AG09309 (cell line): ENCODE measurements at regions not wholly inside any gene's neighbourhood (a gene's known extent, or its start where the extent isn't known, plus 50 kb on each side); places are given as distances from the start of the nearest gene placed in this dataset.

Experiments used
- DNase-seq: peaks from one replicate; pipeline ENCODE4 v3.0.0-alpha.2; 2010; ENCODE audit warnings: low read depth
- H3K4me3 ChIP-seq: 2 replicates; pipeline ENCODE4 v1.5.1; 2011; ENCODE audit warnings: mild to moderate bottlenecking, low read depth, low read length, moderate library complexity; ENCODE audit not compliant: control insufficient read depth
- TF ChIP-seq, protein P1 (sequence below): IDR thresholded peaks from 2 replicates; pipeline ENCODE4 v1.5.1; 2011; ENCODE audit warnings: mild to moderate bottlenecking, low read depth, low read length, inconsistent platforms; ENCODE audit not compliant: insufficient read depth, control insufficient read depth; ENCODE audit errors: missing control alignments

DNA sequence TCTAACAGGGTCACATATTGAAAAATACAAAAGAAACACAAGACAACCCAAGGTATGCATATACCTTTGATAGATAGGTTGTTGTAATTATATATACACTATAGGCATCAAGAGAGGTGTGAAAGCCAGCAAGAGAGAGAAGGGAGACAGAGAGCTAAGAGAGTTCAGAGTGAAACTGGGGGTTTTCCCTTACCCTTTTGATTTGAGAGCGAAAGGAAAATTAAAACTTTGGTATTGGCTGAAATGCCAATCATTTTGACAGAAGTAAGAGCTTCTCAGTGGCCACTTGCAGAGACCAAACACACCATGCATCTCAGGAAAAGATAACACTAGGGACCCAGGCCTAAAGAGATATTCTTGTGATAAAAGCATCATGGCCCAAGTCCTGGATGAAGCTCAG lies 183.6 kb downstream of the SHOX2 start:
- no peak for DNase-seq
- H3K4me3 ChIP-seq, result no peak overlapping the region
- TF ChIP-seq, protein P1, sequence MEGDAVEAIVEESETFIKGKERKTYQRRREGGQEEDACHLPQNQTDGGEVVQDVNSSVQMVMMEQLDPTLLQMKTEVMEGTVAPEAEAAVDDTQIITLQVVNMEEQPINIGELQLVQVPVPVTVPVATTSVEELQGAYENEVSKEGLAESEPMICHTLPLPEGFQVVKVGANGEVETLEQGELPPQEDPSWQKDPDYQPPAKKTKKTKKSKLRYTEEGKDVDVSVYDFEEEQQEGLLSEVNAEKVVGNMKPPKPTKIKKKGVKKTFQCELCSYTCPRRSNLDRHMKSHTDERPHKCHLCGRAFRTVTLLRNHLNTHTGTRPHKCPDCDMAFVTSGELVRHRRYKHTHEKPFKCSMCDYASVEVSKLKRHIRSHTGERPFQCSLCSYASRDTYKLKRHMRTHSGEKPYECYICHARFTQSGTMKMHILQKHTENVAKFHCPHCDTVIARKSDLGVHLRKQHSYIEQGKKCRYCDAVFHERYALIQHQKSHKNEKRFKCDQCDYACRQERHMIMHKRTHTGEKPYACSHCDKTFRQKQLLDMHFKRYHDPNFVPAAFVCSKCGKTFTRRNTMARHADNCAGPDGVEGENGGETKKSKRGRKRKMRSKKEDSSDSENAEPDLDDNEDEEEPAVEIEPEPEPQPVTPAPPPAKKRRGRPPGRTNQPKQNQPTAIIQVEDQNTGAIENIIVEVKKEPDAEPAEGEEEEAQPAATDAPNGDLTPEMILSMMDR, result no peak

DNA sequence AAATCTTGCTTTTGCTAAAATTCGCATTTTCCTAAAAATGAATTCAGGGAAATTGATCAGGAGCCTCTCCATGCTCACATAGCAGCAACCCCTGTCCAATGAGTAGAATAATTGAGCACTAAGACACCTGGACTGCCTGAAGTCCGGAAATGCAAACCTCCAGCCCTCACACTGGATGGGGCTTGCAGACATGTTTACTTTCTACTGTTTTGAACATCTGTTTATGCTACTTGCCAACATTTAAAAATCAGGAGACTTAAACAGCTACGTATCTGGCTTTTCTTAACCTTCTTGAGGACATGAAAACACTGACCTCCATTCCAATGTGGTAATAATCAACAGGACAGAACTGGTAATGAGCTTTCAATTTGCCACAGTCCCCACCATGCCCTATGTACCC lies 184.4 kb downstream of the SHOX2 start:
- no peak for DNase-seq
- TF ChIP-seq, protein P1, result no peak

DNA sequence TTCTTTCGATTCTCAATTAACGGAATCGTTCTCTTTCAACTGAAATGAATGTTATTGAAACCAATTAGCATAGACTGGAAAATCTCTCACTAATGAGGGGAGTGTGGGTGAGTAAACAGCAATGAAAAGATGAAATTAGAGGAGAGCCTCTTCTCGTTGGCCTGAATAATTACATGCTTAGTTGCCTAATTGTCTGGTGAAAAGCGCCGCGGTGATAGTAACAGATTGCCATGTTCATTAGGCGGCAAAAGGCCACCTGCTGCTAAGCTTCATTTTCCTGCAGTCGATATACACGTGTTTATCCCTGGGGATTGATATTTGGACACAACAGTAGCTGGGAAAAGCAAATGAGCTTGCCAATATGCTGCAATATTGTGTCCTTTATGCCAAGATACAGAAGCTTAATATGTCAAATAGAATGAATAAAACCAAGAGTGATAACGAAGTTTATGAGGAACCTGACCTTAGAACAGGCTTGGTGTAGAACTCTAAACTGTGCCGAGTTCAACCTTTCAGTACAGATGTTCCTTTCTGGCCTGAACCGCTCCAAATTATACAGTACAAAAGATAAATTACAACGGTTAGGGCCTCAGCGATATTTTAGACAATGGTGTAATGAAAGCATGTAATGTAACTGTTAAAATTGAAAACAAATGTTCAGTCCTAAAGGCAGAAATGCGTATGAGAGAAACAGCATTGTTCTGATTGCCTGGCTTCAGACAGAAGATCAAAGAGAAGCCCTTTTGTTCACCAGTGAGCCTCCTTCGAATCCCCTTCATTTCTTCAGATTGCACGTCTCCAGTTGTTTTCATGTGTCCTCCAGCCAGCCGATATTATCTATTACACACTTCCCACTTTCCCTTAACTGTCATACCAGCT lies 185.2 kb downstream of the SHOX2 start:
- no peak overlapping the region for H3K4me3 ChIP-seq
- DNase-seq, result no peak
- TF ChIP-seq, protein P1, result no peak

More for the DNA sequence above, 184.4 kb downstream of the SHOX2 start:
- no peak overlapping the region for H3K4me3 ChIP-seq

DNA sequence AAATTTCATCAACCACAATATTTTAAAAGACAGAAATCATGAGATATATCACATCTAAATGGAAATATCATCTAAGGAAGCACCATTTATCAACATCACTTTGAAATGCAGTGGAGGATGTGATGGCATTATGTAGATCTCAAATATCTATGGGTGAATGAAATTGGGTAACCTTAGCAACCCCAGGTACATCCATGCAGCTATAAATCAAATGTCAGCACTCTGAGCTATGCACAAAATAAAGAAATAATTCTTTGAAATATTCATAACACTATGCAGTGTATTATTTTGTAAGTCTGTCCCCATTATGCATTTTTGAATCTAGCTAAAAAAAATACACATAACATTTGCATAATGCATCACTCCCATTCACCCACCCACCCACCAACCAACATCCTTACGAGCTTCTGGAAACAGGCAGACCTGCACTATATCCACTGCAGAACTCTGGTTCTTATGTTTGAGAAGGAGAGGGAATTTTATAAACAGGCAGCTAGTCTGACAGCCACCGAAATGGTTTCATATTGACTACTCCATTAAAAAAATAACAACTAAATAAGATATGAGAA lies 186.8 kb downstream of the SHOX2 start:
- H3K4me3 ChIP-seq, result no peak overlapping the region
- TF ChIP-seq, protein P1, result no peak
- no peak for DNase-seq

DNA sequence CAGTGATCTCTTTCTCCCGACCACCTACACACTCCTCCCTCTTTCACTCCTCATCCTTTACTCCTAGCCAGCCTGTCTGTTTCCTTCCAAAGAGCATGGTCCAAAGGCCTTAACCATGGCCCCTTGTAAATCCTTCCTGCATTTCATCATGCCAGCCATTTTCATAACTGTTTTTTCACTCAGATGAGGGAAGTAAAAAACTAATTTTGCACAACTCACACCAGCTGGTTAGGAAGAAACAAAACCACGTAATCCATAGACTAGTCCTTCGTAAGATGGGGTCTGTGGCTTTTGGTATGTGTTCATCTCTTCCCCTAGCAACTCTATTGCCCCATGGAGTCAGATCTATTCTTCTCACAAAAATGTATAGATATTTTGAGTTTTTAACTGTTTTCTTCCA lies 187.8 kb downstream of the SHOX2 start:
- H3K4me3 ChIP-seq, result no peak overlapping the region
- DNase-seq, result no peak
- TF ChIP-seq, protein P1, result no peak

DNA sequence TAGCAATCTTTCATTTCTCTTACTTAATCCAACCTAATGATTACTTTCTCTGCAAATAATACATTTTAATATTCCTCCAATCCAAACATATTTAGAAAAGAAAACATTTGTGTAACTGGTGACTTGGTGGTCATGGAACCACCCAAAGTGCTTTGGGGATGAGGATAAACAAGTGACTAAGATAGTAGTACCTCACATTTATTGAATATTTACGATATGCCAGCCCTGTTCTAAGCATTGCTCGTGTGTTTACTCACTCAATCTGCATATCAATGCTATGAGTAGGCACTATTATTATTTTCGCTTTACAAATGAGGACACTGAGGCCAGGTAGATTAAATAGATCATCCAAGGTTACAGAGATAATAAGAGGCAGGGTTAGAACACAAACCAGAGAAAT lies 189.5 kb downstream of the SHOX2 start:
- DNase-seq, result no peak
- no peak overlapping the region for H3K4me3 ChIP-seq
- TF ChIP-seq, protein P1, result no peak
